ENCODE measurements at regions not wholly inside any gene's neighbourhood (a gene's known extent, or its start where the extent isn't known, plus 50 kb on each side); places are given as distances from the start of the nearest gene placed in this dataset.

- Histone ChIP-seq H3K9me3 (no peaks in the 10 kb centered on the region), H3K4me3 (no peak overlapping the region), H3K27me3 (no peaks in the 10 kb centered on the region), H3K27ac (no peak overlapping the region), H3K4me1 (peaks cover 0 to 13% of the 10 kb centered on the region in 2 donors), H3K36me3 (no peaks in the 10 kb centered on the region)
- no peak for TF ChIP-seq CTCF (IDR thresholded peaks at IDR 0.05)
- DNase-seq (ENCODE audit: low spot score), result no peak
These were observed 233.0 kb upstream of the PROK2 start for GRCh38 chr3:72017935-72018334.

GRCh38 chr3:72017311-72017710, 232.4 kb upstream of the PROK2 start:
- no peak for DNase-seq (ENCODE audit: low spot score)
- H3K4me1 ChIP-seq, result peaks cover 0 to 13% of the 10 kb centered on the region in 2 donors
- no peak overlapping the region for H3K27ac ChIP-seq
- no peaks in the 10 kb centered on the region for H3K36me3 ChIP-seq
- no peak overlapping the region for H3K4me3 ChIP-seq
- no peak for TF ChIP-seq CTCF (IDR thresholded peaks at IDR 0.05)
- H3K27me3 ChIP-seq, result no peaks in the 10 kb centered on the region
- H3K9me3 ChIP-seq, result no peaks in the 10 kb centered on the region

GRCh38 chr3:72015463-72015862, 230.5 kb upstream of the PROK2 start:
- TF ChIP-seq CTCF (IDR thresholded peaks at IDR 0.05), result no peak
- DNase-seq (ENCODE audit: low spot score), result no peak
- H3K4me3 ChIP-seq, result no peak overlapping the region
- peaks cover 0 to 13% of the 10 kb centered on the region in 2 donors for H3K4me1 ChIP-seq
- no peaks in the 10 kb centered on the region for H3K9me3 ChIP-seq
- no peaks in the 10 kb centered on the region for H3K36me3 ChIP-seq
- H3K27ac ChIP-seq, result no peak overlapping the region
- H3K27me3 ChIP-seq, result no peaks in the 10 kb centered on the region

- no peak for DNase-seq (ENCODE audit: low spot score)
- Histone ChIP-seq H3K9me3 (no peaks in the 10 kb centered on the region), H3K27me3 (no peaks in the 10 kb centered on the region), H3K36me3 (no peaks in the 10 kb centered on the region), H3K4me1 (peaks cover 0 to 6% of the 10 kb centered on the region in 2 donors), H3K27ac (no peak overlapping the region), H3K4me3 (no peak overlapping the region)
- TF ChIP-seq CTCF (IDR thresholded peaks at IDR 0.05), result no peak
These were observed 228.1 kb upstream of the PROK2 start for GRCh38 chr3:72013084-72013483.

GRCh38 chr3:72012363-72012762, 227.4 kb upstream of the PROK2 start:
- Histone ChIP-seq H3K4me1 (no peaks in the 10 kb centered on the region), H3K9me3 (no peaks in the 10 kb centered on the region), H3K36me3 (no peaks in the 10 kb centered on the region), H3K27me3 (no peaks in the 10 kb centered on the region), H3K4me3 (no peak overlapping the region), H3K27ac (no peak overlapping the region)
- no peak for DNase-seq (ENCODE audit: low spot score)
- TF ChIP-seq CTCF (IDR thresholded peaks at IDR 0.05), result no peak

GRCh38 chr3:72011485-72011884, 226.5 kb upstream of the PROK2 start:
- no peak for DNase-seq (ENCODE audit: low spot score)
- Histone ChIP-seq H3K27me3 (no peaks in the 10 kb centered on the region), H3K27ac (no peak overlapping the region), H3K9me3 (no peaks in the 10 kb centered on the region), H3K4me3 (no peak overlapping the region), H3K4me1 (no peaks in the 10 kb centered on the region), H3K36me3 (no peaks in the 10 kb centered on the region)
- TF ChIP-seq CTCF (IDR thresholded peaks at IDR 0.05), result no peak

All from right atrium auricular region (tissue), 2 donors.